Fibroblast of lung (primary cell): ENCODE measurements at regions not wholly inside any gene's neighbourhood (a gene's known extent, or its start where the extent isn't known, plus 50 kb on each side); places are given as distances from the start of the nearest gene placed in this dataset.

Experiments
- DNase-seq, 2 donors: peaks; one replicate each; pipeline versions ENCODE4 v3.0.0 to v3.0.0-alpha.2; 2010; ENCODE audit warnings: low read depth in 2 of 2
- H2AFZ ChIP-seq: 2 replicates; pipeline ENCODE4 v1.5.1; 2012; ENCODE audit warnings: low read length, control low read depth, inconsistent platforms
- H3K27ac ChIP-seq: 2 replicates; pipeline ENCODE4 v1.5.1; 2011; ENCODE audit warnings: low read length, control low read depth; ENCODE audit not compliant: insufficient read depth
- H3K27me3 ChIP-seq: 2 replicates; pipeline ENCODE4 v1.5.1; 2011; ENCODE audit warnings: mild to moderate bottlenecking, low read length; ENCODE audit not compliant: control insufficient read depth, insufficient read depth
- H3K36me3 ChIP-seq: 2 replicates; pipeline ENCODE4 v1.5.1; 2011; ENCODE audit warnings: low read length; ENCODE audit not compliant: control insufficient read depth, insufficient read depth
- H3K4me1 ChIP-seq: 2 replicates; pipeline ENCODE4 v1.5.1; 2011; ENCODE audit warnings: low read length; ENCODE audit not compliant: control insufficient read depth, insufficient read depth; ENCODE audit errors: extremely low read depth
- H3K4me2 ChIP-seq: 2 replicates; pipeline ENCODE4 v1.5.1; 2011; ENCODE audit warnings: low read length, control low read depth; ENCODE audit not compliant: insufficient read depth; ENCODE audit errors: extremely low read depth
- H3K4me3 ChIP-seq, 4 experiments: fragments of 200-600 bp in 1 of 4; sonication (generic) in 1 of 4; replicated peaks in 1 of 4; 2 replicates each; pipeline ENCODE4 v1.5.1; 2011 to 2016; ENCODE audit warnings: low read length in 4 of 4, low read depth in 3 of 4, mild to moderate bottlenecking in 3 of 4, control low read depth in 2 of 4, inconsistent platforms in 1 of 4, mixed read lengths in 1 of 4; ENCODE audit not compliant: insufficient read depth in 1 of 4; ENCODE audit errors: control extremely low read depth in 1 of 4
- H3K79me2 ChIP-seq: 2 replicates; pipeline ENCODE4 v1.5.1; 2012; ENCODE audit warnings: mild to moderate bottlenecking, low read length, inconsistent platforms; ENCODE audit not compliant: control insufficient read depth, insufficient read depth
- H3K9ac ChIP-seq: 2 replicates; pipeline ENCODE4 v1.5.1; 2011; ENCODE audit warnings: mild to moderate bottlenecking, low read length, control low read depth; ENCODE audit not compliant: insufficient read depth
- H3K9me3 ChIP-seq: 2 replicates; pipeline ENCODE4 v1.5.1; 2012; ENCODE audit warnings: low read depth, low read length; ENCODE audit not compliant: control insufficient read depth, insufficient read depth
- H4K20me1 ChIP-seq: 2 replicates; pipeline ENCODE4 v1.5.1; 2011; ENCODE audit warnings: low read length; ENCODE audit not compliant: control insufficient read depth, insufficient read depth; ENCODE audit errors: extremely low read depth
- CTCF ChIP-seq, 2 donors: IDR thresholded peaks in 1 of 2; conservative IDR thresholded peaks in 1 of 2; 1 replicate in 1 of 2; 2 replicates in 1 of 2; pipeline ENCODE4 v1.5.1; 2011 to 2012; ENCODE audit warnings: low read length in 2 of 2, control low read depth in 1 of 2, inconsistent platforms in 1 of 2, low read depth in 1 of 2, mild to moderate bottlenecking in 1 of 2
- EZH2 ChIP-seq: IDR thresholded peaks from 2 replicates; pipeline ENCODE4 v1.5.1; 2012; ENCODE audit warnings: low read length, control low read depth, mild to moderate bottlenecking; ENCODE audit errors: missing control alignments

DNA sequence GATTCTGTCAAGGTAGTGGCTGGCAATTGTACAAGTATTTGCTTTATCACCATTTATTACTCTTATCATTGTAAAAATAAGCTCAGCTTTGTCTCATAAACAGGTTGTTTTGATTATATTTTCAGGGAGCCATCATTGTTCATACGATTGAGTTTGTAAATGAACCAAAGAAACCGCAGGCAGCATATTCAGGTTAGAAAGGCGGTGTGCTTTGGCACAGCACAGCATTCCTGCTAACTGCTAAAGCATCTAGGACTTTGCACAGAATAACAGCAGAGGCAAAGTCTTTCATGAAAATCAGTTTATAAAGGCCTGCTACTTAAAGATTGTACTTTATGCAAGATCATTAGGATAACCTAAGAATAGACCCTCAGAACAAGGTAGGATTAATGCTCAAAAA is 281.5 kb upstream of the SLC24A2 start:
- Histone ChIP-seq H4K20me1 (no peaks in the 10 kb centered on the region), H3K27me3 (no peaks in the 10 kb centered on the region), H3K79me2 (no peaks in the 10 kb centered on the region), H3K4me3 (no peak overlapping the region), H3K36me3 (no peaks in the 10 kb centered on the region), H3K27ac (no peak overlapping the region), H3K4me2 (no peak overlapping the region), H2AFZ (no peak overlapping the region), H3K4me1 (no peaks in the 10 kb centered on the region), H3K9ac (no peak overlapping the region), H3K9me3 (no peaks in the 10 kb centered on the region)
- TF ChIP-seq EZH2, result no peak
- TF ChIP-seq CTCF (conservative IDR thresholded peaks at IDR 0.05 in 1 of 2, IDR thresholded peaks at IDR 0.05 in 1 of 2; ENCODE audit: low read depth in 1 of 2, low read length in 2 of 2), result no peak
- DNase-seq, result peak in 1 of 2 donors; percentile 39

DNA sequence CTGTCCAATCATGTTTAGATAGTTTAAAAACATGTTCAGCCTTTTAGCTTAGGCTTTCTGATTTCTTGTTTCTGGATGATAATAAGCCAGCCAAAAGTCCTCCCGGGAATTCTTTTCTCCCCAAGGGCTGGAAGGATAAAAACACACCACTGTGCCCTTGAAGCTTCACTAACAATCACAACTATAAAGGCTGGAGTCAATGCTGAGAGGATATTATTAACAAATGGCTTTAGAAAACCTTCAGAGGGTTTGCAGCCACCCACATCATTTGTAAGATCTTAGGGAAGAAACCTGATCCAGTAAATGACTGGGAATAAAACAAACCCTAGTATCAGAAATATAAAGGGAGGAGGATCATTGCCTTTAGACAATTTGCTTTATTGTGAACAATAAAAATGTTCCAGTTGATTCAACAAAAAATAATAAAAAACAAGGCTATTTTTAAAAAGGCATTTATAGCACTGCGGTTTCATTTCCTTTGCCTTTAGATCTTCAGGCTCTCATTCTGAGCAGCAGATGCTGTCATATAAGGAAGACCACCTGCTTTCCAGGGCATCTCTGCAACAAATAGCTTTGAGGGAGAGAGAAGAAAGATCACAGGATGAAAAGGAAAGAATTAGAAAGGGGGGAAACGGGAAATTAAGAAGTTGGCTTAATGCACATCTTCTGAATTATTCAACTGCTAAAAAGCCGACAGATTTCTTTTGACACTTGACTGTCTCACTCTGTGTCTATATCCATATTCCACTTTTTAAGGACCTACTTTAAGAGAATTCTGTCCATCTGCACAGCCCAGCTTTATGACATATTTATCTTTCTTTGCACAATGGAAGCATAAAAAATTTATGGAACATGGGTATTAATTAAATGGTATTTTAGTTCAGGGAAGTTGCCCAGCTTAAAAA is 277.2 kb upstream of the SLC24A2 start:
- H3K4me1 ChIP-seq, result no peaks in the 10 kb centered on the region
- H2AFZ ChIP-seq, result no peak overlapping the region
- H3K9ac ChIP-seq, result no peak overlapping the region
- no peak for DNase-seq
- no peaks in the 10 kb centered on the region for H3K9me3 ChIP-seq
- H3K36me3 ChIP-seq, result no peaks in the 10 kb centered on the region
- H4K20me1 ChIP-seq, result no peaks in the 10 kb centered on the region
- H3K27ac ChIP-seq, result no peak overlapping the region
- no peaks in the 10 kb centered on the region for H3K27me3 ChIP-seq
- H3K4me2 ChIP-seq, result no peak overlapping the region
- H3K4me3 ChIP-seq, result no peak overlapping the region
- H3K79me2 ChIP-seq, result no peaks in the 10 kb centered on the region
- no peak for TF ChIP-seq CTCF (conservative IDR thresholded peaks at IDR 0.05 in 1 of 2, IDR thresholded peaks at IDR 0.05 in 1 of 2; ENCODE audit: low read depth in 1 of 2, low read length in 2 of 2)
- TF ChIP-seq EZH2, result no peak

DNA sequence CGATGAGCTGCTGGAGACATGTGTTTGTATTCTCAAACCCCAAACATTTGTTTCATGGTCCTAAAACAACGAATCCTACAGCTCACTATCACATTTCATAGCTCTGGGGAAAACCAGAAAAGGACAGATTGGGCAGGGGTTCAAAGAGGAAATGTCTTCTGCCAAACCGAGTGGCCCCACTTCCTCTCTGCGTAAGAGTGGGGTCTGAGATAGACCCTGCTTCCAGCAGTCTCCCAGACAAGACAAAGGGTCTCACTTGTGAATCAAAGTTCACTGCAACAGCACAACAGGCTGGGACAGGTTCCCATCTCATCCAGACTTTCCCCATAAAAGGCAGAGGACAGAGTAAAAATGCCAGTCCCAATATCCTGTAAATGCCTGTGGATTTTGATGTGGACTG is 276.2 kb upstream of the SLC24A2 start:
- Histone ChIP-seq H3K27ac (no peak overlapping the region), H3K79me2 (no peaks in the 10 kb centered on the region), H3K4me2 (no peak overlapping the region), H3K27me3 (no peaks in the 10 kb centered on the region), H3K9ac (no peak overlapping the region), H3K36me3 (no peaks in the 10 kb centered on the region), H2AFZ (no peak overlapping the region), H3K9me3 (no peaks in the 10 kb centered on the region), H3K4me1 (no peaks in the 10 kb centered on the region), H3K4me3 (no peak overlapping the region), H4K20me1 (no peaks in the 10 kb centered on the region)
- no peak for DNase-seq
- TF ChIP-seq CTCF (conservative IDR thresholded peaks at IDR 0.05 in 1 of 2, IDR thresholded peaks at IDR 0.05 in 1 of 2; ENCODE audit: low read depth in 1 of 2, low read length in 2 of 2) (no peak), EZH2 (no peak)
